ENCODE measurements at regions not wholly inside any gene's neighbourhood (a gene's known extent, or its start where the extent isn't known, plus 50 kb on each side); places are given as distances from the start of the nearest gene placed in this dataset.

GRCh38 chr18:64203295-64203694 lies 54.4 kb upstream of the LINC00305 start:
- Histone ChIP-seq H3K9me3 (replicated peaks in 1 of 3) (no peaks in the 10 kb centered on the region), H3K27ac (no peak overlapping the region), H3K36me3 (replicated peaks in 1 of 2) (no peaks in the 10 kb centered on the region), H3K4me3 (no peak overlapping the region), H3K27me3 (no peaks in the 10 kb centered on the region), H3K4me1 (replicated peaks in 1 of 2) (no peaks in the 10 kb centered on the region)
- intact Hi-C loops (cut with DNase I), result no loop called here
- TF ChIP-seq POLR2A (IDR thresholded peaks at IDR 0.05) (no peak), CTCF (IDR thresholded peaks at IDR 0.05) (no peak)
- WGBS, 4 donors, result 52 to 71% (median 56%) methylated on average over 3 of the region's 3 CpGs
- no peak for DNase-seq

GRCh38 chr18:64202863-64203262 lies 54.0 kb upstream of the LINC00305 start:
- TF ChIP-seq CTCF (IDR thresholded peaks at IDR 0.05) (no peak), POLR2A (IDR thresholded peaks at IDR 0.05) (no peak)
- no peaks in the 10 kb centered on the region for H3K36me3 ChIP-seq (replicated peaks in 1 of 2)
- DNase-seq, result no peak
- H3K4me3 ChIP-seq, result no peak overlapping the region
- no peaks in the 10 kb centered on the region for H3K9me3 ChIP-seq (replicated peaks in 1 of 3)
- H3K27ac ChIP-seq, result no peak overlapping the region
- 38 to 44% (median 40%) methylated on average over 7 of the region's 7 CpGs for WGBS, 4 donors
- no peaks in the 10 kb centered on the region for H3K27me3 ChIP-seq
- H3K4me1 ChIP-seq (replicated peaks in 1 of 2), result no peaks in the 10 kb centered on the region
- intact Hi-C loops (cut with DNase I), result no loop called here

DNA sequence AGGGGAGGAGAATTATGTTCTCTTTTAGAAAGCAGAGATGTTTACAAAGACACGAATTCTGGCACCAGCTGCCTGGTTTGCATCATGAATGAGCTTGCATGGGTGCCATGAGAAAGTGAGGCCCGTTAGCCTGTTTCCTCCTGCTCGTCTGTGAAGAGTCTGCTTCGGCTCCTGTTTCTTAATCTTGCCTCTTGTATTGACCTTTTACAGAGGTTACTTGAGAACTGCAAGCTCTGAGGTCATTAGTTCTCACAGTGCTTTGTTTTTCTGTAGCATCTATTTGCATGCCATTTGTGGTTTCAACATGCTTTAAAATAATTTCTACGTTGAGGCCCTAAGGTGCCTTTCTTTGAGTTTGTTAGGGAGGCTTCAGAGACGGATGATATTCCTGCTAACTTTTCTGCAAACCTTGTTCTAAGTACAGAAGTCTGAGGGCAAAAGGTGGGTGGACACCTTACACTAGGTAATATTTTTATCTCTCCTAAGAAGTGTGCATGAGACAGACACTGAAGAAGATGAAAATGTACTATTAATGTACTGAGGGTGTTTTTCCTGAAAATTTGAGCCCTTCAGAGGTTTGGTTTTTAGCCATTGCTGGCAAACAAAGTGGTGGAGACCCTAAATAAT lies 53.4 kb upstream of the LINC00305 start:
- WGBS, 4 donors, result 54 to 63% (median 60%) methylated on average over 6 of the region's 6 CpGs
- TF ChIP-seq POLR2A (IDR thresholded peaks at IDR 0.05), result no peak
- TF ChIP-seq CTCF (IDR thresholded peaks at IDR 0.05), result no peak
- Histone ChIP-seq H3K36me3 (replicated peaks in 1 of 2) (no peaks in the 10 kb centered on the region), H3K4me3 (no peak overlapping the region), H3K27ac (no peak overlapping the region), H3K27me3 (no peaks in the 10 kb centered on the region), H3K9me3 (replicated peaks in 1 of 3) (no peaks in the 10 kb centered on the region), H3K4me1 (replicated peaks in 1 of 2) (no peaks in the 10 kb centered on the region)
- no peak for DNase-seq
- intact Hi-C loops (cut with DNase I), result no loop called here

GRCh38 chr18:64201781-64202180 lies 52.9 kb upstream of the LINC00305 start:
- Histone ChIP-seq H3K27me3 (no peaks in the 10 kb centered on the region), H3K4me1 (replicated peaks in 1 of 2) (no peaks in the 10 kb centered on the region), H3K9me3 (replicated peaks in 1 of 3) (no peaks in the 10 kb centered on the region), H3K27ac (no peak overlapping the region), H3K4me3 (no peak overlapping the region), H3K36me3 (replicated peaks in 1 of 2) (no peaks in the 10 kb centered on the region)
- intact Hi-C loops (cut with DNase I), result no loop called here
- DNase-seq, result no peak
- 74 to 89% (median 75%) methylated on average over 2 of the region's 2 CpGs for WGBS, 4 donors
- TF ChIP-seq CTCF (IDR thresholded peaks at IDR 0.05) (no peak), POLR2A (IDR thresholded peaks at IDR 0.05) (no peak)

All from adrenal gland (tissue), 9 donors.